ENCODE measurements at regions not wholly inside any gene's neighbourhood (a gene's known extent, or its start where the extent isn't known, plus 50 kb on each side); places are given as distances from the start of the nearest gene placed in this dataset.
A peak's percentile ranks its signal among the peaks of the same experiment; 100 is the strongest.
"Not testable (repeated sequence)": the region's sequence is repeated elsewhere in the genome, so short reads cannot be mapped to it uniquely, and the experiment has no call there.

DNA sequence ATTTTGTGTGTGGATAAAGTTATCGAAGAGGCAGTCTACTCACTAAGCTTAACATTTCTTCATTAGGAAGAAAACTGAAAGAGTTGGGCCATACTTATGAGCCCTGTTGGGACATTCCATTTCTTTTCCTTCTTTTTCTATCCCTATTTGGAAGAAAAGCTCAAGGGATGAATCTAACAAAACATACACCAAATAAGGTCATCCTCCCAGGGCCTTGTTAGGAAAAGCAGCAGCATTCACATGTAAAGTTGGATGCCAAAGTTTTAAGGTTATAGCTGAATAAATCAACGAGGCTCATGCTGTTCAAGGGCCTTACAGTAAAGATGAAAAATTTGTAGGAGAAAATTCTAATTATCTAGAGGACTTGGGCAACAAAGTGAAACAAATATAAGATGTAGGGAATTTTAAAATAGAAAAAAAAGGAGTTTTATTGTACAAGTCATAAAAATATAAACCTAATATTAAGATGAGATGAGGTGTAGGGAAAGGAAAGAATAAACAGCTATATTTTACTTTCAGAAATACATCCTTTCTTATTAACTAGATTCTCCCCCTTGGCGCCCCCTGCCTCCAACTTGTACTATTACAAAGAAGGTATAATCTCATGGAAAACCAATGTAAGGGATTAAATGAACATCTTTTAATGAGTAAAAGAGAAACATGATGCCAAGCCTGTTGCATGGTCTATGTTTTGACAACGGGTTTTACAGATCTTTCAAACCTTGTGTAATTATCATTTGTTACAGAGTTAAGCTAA is 160.4 kb downstream of the PCDH20 start:
- DNase-seq (no peak), ATAC-seq (replicated peaks) (no peak)
- no peaks in the 10 kb centered on the region for H3K4me1 Mint-ChIP-seq
- H3K27me3 Mint-ChIP-seq: no peaks in the 10 kb centered on the region
- no peak overlapping the region for H3K27ac Mint-ChIP-seq
- H3K4me3 Mint-ChIP-seq: no peak overlapping the region
- no peaks in the 10 kb centered on the region for H3K9me3 Mint-ChIP-seq
- no peaks in the 10 kb centered on the region for H3K36me3 Mint-ChIP-seq

DNA sequence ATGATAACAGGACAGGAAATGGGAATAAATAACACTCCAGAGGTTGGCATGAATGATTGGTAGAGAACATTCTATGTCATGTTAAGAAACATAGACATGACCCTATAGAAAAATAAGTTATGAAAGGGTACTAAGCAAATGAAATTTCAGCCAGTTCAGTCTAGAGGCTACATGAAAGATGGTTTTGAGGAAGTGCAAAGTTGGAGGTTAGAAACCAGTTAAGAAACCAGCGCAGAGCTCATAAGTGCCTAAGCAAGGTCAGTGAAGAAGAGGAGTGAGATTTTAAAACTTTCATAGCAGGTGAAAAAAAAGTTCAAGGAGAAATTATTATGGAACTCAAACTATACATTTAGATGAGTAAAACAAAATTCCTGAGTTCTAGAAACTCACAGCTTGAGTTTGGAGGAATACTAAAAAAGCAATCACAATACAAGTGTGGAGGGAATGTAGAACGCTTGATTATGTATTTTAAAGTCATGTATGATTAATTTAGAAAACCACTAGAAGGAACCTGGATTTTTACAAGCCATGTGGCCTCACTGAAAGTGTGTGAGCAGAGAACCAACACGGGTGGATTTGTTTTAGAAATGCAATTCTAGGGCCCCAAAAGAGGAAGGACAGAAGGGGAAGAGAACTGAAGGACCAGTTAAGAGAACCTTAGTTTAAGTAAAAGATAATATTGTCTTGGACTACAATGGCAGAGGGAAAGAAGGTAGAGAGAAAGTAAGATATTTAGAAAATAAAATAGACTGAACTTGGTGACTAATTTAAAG is 162.4 kb downstream of the PCDH20 start:
- Mint-ChIP-seq H3K27me3 (no peaks in the 10 kb centered on the region), H3K27ac (no peak overlapping the region), H3K4me1 (no peaks in the 10 kb centered on the region), H3K4me3 (no peak overlapping the region), H3K36me3 (no peaks in the 10 kb centered on the region), H3K9me3 (no peaks in the 10 kb centered on the region)
- ATAC-seq (replicated peaks) (no peak), DNase-seq (no peak)

DNA sequence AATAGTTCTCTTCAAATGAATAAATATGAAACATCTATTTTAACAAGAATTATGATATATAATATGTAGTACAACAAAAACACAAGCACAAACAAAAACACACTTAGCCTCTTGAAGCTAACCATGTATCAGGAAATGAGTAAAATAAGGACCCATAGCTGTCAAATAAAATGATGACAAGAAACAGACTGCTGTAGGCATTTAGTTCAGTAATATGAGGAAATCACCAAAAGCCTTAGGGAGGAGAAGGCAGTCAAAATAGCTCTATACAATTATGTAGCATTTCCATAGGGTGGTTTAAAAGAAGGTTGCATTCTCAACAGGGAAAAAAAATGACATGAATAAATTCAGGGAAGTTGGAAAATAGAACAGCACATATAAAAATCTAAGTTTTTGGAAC is 163.4 kb downstream of the PCDH20 start:
- no peak for ATAC-seq (replicated peaks)
- Mint-ChIP-seq H3K4me3 (no peak overlapping the region), H3K27ac (no peak overlapping the region), H3K27me3 (no peaks in the 10 kb centered on the region), H3K36me3 (no peaks in the 10 kb centered on the region), H3K4me1 (no peaks in the 10 kb centered on the region), H3K9me3 (peaks cover 0 to 3% of the 10 kb centered on the region in 2 donors)
- no peak for DNase-seq

DNA sequence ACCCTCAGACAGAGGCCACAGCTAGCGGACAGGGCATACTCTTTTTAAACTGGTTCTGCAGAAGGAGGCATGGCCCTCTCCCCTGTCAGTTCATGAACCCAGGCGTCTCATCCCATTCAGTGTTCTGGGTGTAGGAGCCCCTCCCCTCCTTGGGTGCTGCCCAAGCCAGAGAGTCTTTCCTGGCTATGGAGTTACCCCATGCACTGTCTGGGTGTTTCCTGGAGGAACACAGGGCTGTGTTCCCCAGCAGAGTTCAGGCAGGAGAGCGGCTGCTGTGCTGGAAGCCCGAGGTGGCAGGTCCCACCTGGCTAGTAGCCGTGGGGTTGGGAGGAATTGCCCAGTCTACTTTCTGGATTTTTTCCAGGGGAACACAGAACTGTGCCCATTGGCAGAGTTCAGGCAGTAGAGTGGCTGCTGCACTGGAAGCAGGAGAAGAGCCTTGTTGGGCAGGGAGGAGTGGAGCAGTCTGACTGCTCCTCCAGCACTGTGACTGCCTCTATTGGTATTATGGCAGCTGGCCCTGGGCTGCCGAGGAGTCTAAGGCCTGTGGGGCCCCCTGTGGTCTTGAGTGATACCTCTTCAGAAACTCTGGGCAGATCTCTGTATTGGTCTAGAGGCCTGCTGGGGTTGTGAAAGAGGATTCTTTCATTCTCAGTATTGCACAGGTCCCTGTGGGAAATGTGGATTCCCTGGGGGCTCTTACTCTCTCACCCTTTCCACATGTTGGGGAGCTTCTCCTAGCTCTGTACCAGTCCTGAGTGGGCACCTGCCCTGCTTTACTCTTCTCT is 168.3 kb downstream of the PCDH20 start:
- Mint-ChIP-seq H3K27ac (no peak overlapping the region), H3K27me3 (no peaks in the 10 kb centered on the region)
- peak in 1 of 2 donors; percentile 38 for ATAC-seq (replicated peaks)

DNA sequence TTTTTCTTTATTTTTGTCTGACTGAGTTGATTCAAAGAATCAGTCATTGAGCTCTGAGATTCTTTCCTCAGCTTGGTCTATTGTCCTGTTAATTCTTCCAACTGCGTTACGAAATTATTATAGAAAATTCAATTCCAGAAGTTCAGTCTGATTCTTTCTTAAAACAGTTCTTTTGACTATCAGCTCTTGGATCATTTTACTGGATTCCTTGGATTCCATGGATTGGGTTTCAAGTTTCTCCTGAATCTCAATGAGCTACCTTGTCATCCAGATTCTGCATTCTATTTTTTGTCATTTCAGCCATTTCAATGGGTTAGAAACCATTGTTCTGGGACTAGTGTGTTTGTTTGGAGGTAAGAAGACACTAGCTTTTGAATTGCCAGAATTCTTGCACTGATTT is 169.3 kb downstream of the PCDH20 start:
- Mint-ChIP-seq H3K27me3 (no peaks in the 10 kb centered on the region), H3K4me1 (no peaks in the 10 kb centered on the region), H3K9me3 (peaks cover 6 to 10% of the 10 kb centered on the region in 2 donors), H3K27ac (no peak overlapping the region), H3K36me3 (no peaks in the 10 kb centered on the region), H3K4me3 (no peak overlapping the region)
- ATAC-seq (replicated peaks): no peak
- no peak for DNase-seq

More for the DNA sequence above, 168.3 kb downstream of the PCDH20 start:
- peaks cover 6 to 10% of the 10 kb centered on the region in 2 donors for H3K9me3 Mint-ChIP-seq
- no peaks in the 10 kb centered on the region for H3K4me1 Mint-ChIP-seq
- H3K4me3 Mint-ChIP-seq: no peak overlapping the region
- no peak for DNase-seq
- no peaks in the 10 kb centered on the region for H3K36me3 Mint-ChIP-seq

DNA sequence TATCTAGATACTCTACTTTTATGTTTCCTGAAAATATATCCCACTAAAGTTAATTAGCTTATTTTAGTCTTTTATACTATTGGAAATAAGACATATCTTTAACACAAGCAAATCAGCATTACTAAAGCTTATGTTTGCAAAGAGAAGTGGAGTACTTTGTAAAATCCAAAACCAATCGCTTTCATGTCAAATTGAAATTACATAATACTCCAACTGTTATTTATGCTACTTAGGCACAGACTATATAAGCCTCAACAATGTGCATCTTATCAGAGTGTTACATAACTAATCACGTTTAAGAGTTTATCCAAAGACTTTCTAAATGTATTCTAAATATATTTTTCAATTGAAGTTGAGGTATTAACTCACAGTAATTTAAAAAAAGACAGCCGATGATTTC is 200.0 kb downstream of the PCDH20 start:
- Mint-ChIP-seq H3K27me3 (no peaks in the 10 kb centered on the region), H3K4me3 (no peak overlapping the region), H3K36me3 (no peaks in the 10 kb centered on the region), H3K4me1 (no peaks in the 10 kb centered on the region), H3K27ac (no peak overlapping the region), H3K9me3 (peaks cover 0 to 14% of the 10 kb centered on the region in 2 donors)
- no peak for DNase-seq
- ATAC-seq (replicated peaks): no peak

DNA sequence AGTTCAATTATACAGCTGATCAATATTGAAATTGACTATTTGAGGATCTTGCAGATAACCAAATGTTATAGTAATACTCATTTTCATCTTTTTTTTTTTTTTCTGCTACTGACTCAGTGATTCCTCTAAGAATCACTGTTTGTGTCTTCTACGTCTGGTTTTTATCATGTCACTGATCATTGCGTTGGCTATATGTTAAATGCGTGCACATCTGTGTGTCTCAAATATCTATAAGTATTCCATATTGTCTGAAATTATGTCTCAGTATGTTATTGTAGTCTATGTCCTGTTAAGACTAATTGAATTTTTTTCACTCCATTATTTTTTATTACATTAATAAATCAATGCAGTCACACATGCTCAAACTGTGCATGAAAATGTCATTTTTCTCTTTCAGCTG is 200.5 kb downstream of the PCDH20 start:
- H3K27me3 Mint-ChIP-seq: no peaks in the 10 kb centered on the region
- ATAC-seq (replicated peaks): no peak
- H3K4me3 Mint-ChIP-seq: no peak overlapping the region
- no peak overlapping the region for H3K27ac Mint-ChIP-seq
- H3K9me3 Mint-ChIP-seq: peaks cover 0 to 14% of the 10 kb centered on the region in 2 donors
- DNase-seq: no peak
- H3K36me3 Mint-ChIP-seq: no peaks in the 10 kb centered on the region
- H3K4me1 Mint-ChIP-seq: no peaks in the 10 kb centered on the region

DNA sequence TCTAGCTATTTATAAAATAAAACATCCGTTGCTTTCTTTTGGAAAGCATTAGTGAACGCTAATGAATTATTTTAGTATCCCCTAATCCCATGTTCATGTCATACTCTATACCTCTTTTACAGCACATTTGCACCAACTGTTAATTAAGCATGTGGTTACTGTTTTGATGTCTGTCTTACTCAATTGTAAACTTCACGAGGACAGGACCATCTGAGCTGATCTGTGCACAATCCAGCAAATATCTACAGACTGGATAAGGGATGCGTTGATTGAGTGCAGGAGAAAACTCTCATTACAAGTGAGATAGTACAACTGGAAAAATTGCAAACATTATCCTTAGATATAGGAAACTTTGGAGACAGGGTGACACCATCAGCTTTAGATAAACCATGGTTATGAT is 201.1 kb downstream of the PCDH20 start:
- Mint-ChIP-seq H3K9me3 (peaks cover 0 to 14% of the 10 kb centered on the region in 2 donors), H3K36me3 (no peaks in the 10 kb centered on the region), H3K27me3 (no peaks in the 10 kb centered on the region), H3K4me1 (no peaks in the 10 kb centered on the region), H3K27ac (no peak overlapping the region), H3K4me3 (no peak overlapping the region)
- ATAC-seq (replicated peaks) (no peak), DNase-seq (no peak)

DNA sequence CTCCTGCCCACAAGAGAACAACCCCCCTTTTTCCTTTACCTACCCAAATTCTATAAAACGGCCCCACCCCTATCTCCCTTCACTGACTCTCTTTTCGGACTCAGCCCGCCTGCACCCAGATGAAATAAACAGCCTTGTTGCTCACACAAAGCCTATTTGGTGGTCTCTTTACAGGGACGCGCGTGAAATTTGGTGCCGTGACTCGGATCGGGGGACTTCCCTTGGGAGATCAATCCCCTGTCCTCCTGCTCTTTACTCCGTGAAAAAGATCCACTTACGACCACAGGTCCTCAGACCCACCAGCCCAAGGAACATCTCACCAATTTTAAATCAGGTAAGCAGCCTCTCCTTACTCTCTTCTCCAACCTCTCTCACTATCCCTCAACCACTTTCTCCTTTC is 209.8 kb downstream of the PCDH20 start:
- H3K27me3 Mint-ChIP-seq, H3K4me3 Mint-ChIP-seq: not testable (repeated sequence)

DNA sequence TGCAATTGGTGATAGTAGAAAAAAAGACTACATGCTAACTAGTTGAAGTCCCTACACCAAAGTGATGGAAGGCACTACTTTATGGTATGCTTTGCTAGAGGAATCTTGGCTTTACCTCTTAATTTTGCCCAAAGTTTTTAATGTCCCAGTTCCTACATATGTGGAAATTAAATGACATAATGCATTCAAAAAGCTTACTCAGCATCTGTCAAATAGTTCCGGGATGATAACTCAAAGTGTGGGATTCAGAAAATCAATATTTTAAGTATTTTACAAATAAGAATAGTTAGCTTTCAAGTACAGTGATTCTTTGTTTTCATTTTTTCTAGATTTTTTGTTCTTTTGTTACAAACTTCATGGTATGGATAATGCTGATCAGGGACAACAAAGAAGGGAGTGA is 211.6 kb downstream of the PCDH20 start:
- no peaks in the 10 kb centered on the region for H3K4me1 Mint-ChIP-seq
- no peak overlapping the region for H3K4me3 Mint-ChIP-seq
- H3K27me3 Mint-ChIP-seq: no peaks in the 10 kb centered on the region
- ATAC-seq (replicated peaks): no peak
- H3K9me3 Mint-ChIP-seq: peaks cover 0 to 2% of the 10 kb centered on the region in 2 donors
- no peaks in the 10 kb centered on the region for H3K36me3 Mint-ChIP-seq
- H3K27ac Mint-ChIP-seq: no peak overlapping the region
- no peak for DNase-seq

More for the DNA sequence above, 209.8 kb downstream of the PCDH20 start:
- H3K36me3 Mint-ChIP-seq; H3K27ac Mint-ChIP-seq; ATAC-seq (replicated peaks); H3K4me1 Mint-ChIP-seq; H3K9me3 Mint-ChIP-seq; DNase-seq: not testable (repeated sequence)

DNA sequence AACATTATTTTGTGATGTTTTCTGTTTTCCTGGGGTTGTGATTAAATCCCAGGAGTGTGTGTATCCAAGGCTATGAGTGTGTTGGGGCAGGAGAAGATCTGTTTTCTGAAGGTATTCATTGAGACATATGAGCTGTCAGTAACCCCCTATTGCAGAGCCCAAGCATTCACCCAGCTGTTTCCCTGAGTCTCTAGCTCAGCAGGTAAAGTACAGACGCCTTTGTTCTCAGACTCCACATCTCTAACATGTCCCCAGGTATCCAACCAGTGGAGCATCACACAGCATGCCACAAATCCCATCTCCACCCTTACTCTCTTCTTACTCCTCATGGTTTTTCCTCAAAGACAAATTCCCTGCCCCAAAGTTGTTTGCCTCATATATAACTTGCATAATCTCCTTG is 213.6 kb downstream of the PCDH20 start:
- no peak for ATAC-seq (replicated peaks)
- no peaks in the 10 kb centered on the region for H3K27me3 Mint-ChIP-seq
- no peak overlapping the region for H3K27ac Mint-ChIP-seq
- H3K36me3 Mint-ChIP-seq: no peaks in the 10 kb centered on the region
- H3K9me3 Mint-ChIP-seq: peaks cover 0 to 2% of the 10 kb centered on the region in 2 donors
- no peak for DNase-seq
- H3K4me3 Mint-ChIP-seq: no peak overlapping the region
- no peaks in the 10 kb centered on the region for H3K4me1 Mint-ChIP-seq

DNA sequence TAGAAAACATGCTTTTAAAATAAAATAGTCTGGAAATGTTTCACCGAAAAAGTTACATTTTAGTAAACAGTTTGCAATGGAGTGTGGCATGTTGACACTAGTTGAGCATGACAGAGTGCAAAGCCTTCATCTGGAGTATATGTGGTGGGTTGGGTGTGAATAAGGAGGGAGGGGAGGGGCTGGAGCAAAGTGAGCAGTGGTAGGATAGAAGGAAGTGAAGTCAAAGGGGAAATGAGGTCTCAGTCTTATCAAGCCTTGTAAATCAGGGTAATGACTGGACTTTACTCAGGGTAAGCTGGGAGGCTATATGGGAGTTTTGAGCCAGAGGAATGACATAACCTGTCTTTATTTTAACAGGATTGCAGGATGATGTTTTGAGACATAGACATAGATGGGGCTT is 222.8 kb downstream of the PCDH20 start:
- H3K27me3 Mint-ChIP-seq: no peaks in the 10 kb centered on the region
- H3K9me3 Mint-ChIP-seq: peaks cover 0 to 4% of the 10 kb centered on the region in 2 donors
- H3K4me3 Mint-ChIP-seq: no peak overlapping the region
- no peaks in the 10 kb centered on the region for H3K36me3 Mint-ChIP-seq
- H3K27ac Mint-ChIP-seq: no peak overlapping the region
- no peaks in the 10 kb centered on the region for H3K4me1 Mint-ChIP-seq
- ATAC-seq (replicated peaks) (no peak), DNase-seq (no peak)

DNA sequence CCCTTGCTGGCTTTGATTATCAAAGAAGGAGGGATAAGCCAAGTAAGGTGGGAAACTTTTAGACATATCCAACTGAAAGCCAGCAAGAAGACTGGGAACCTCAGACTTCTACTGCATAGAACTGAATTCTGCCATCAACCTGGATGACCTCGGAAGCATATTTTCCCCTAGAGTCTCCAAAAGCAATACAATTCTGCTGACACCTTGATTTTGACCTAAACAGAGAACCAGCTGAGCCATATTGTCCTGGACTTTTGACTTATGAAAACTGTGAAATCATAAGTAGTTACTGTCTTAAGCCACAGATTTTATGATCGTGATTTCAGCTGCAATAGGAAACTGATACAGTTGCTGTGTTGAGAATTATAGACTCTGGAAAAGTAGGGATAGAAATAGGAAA is 227.6 kb downstream of the PCDH20 start:
- ATAC-seq (replicated peaks): no peak
- no peak for DNase-seq
- Mint-ChIP-seq H3K4me3 (no peak overlapping the region), H3K27me3 (no peaks in the 10 kb centered on the region), H3K36me3 (no peaks in the 10 kb centered on the region), H3K27ac (no peak overlapping the region), H3K9me3 (peaks cover 0 to 2% of the 10 kb centered on the region in 2 donors), H3K4me1 (no peaks in the 10 kb centered on the region)

DNA sequence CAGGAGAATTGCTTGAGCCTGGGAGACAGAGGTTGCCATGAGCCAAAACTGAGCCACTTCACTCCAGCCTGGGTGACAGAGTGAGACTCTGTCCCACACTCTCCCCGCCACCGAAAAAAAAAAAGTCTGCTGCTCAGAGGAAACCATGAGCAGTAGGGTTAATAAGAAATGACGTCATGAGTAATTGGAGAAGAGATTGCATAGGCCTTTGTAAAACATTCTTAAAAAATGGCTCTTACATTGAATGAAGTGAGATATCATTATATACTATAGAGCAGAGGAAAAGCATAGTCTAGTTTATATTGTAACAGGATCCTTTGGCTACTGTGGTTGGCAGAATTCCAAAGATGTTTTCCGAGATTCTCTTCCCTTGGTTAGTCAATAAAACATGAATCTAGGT is 228.2 kb downstream of the PCDH20 start:
- no peaks in the 10 kb centered on the region for H3K36me3 Mint-ChIP-seq
- DNase-seq (no peak), ATAC-seq (replicated peaks) (no peak)
- no peaks in the 10 kb centered on the region for H3K27me3 Mint-ChIP-seq
- H3K9me3 Mint-ChIP-seq: peaks cover 0 to 2% of the 10 kb centered on the region in 2 donors
- no peak overlapping the region for H3K27ac Mint-ChIP-seq
- H3K4me1 Mint-ChIP-seq: no peaks in the 10 kb centered on the region
- H3K4me3 Mint-ChIP-seq: no peak overlapping the region
